Fibroblast of lung (primary cell): ENCODE measurements at regions not wholly inside any gene's neighbourhood (a gene's known extent, or its start where the extent isn't known, plus 50 kb on each side); places are given as distances from the start of the nearest gene placed in this dataset.

Source experiments
- DNase-seq, 2 donors: peaks; one replicate each; pipeline versions ENCODE4 v3.0.0 to v3.0.0-alpha.2; 2010; ENCODE audit warnings: low read depth in 2 of 2
- H2AFZ ChIP-seq: 2 replicates; pipeline ENCODE4 v1.5.1; 2012; ENCODE audit warnings: low read length, control low read depth, inconsistent platforms
- H3K27ac ChIP-seq: 2 replicates; pipeline ENCODE4 v1.5.1; 2011; ENCODE audit warnings: low read length, control low read depth; ENCODE audit not compliant: insufficient read depth
- H3K27me3 ChIP-seq: 2 replicates; pipeline ENCODE4 v1.5.1; 2011; ENCODE audit warnings: mild to moderate bottlenecking, low read length; ENCODE audit not compliant: control insufficient read depth, insufficient read depth
- H3K36me3 ChIP-seq: 2 replicates; pipeline ENCODE4 v1.5.1; 2011; ENCODE audit warnings: low read length; ENCODE audit not compliant: control insufficient read depth, insufficient read depth
- H3K4me1 ChIP-seq: 2 replicates; pipeline ENCODE4 v1.5.1; 2011; ENCODE audit warnings: low read length; ENCODE audit not compliant: control insufficient read depth, insufficient read depth; ENCODE audit errors: extremely low read depth
- H3K4me2 ChIP-seq: 2 replicates; pipeline ENCODE4 v1.5.1; 2011; ENCODE audit warnings: low read length, control low read depth; ENCODE audit not compliant: insufficient read depth; ENCODE audit errors: extremely low read depth
- H3K4me3 ChIP-seq, 4 experiments: fragments of 200-600 bp in 1 of 4; sonication (generic) in 1 of 4; replicated peaks in 1 of 4; 2 replicates each; pipeline ENCODE4 v1.5.1; 2011 to 2016; ENCODE audit warnings: low read length in 4 of 4, low read depth in 3 of 4, mild to moderate bottlenecking in 3 of 4, control low read depth in 2 of 4, inconsistent platforms in 1 of 4, mixed read lengths in 1 of 4; ENCODE audit not compliant: insufficient read depth in 1 of 4; ENCODE audit errors: control extremely low read depth in 1 of 4
- H3K79me2 ChIP-seq: 2 replicates; pipeline ENCODE4 v1.5.1; 2012; ENCODE audit warnings: mild to moderate bottlenecking, low read length, inconsistent platforms; ENCODE audit not compliant: control insufficient read depth, insufficient read depth
- H3K9ac ChIP-seq: 2 replicates; pipeline ENCODE4 v1.5.1; 2011; ENCODE audit warnings: mild to moderate bottlenecking, low read length, control low read depth; ENCODE audit not compliant: insufficient read depth
- H3K9me3 ChIP-seq: 2 replicates; pipeline ENCODE4 v1.5.1; 2012; ENCODE audit warnings: low read depth, low read length; ENCODE audit not compliant: control insufficient read depth, insufficient read depth
- H4K20me1 ChIP-seq: 2 replicates; pipeline ENCODE4 v1.5.1; 2011; ENCODE audit warnings: low read length; ENCODE audit not compliant: control insufficient read depth, insufficient read depth; ENCODE audit errors: extremely low read depth
- EZH2 ChIP-seq: IDR thresholded peaks from 2 replicates; pipeline ENCODE4 v1.5.1; 2012; ENCODE audit warnings: low read length, control low read depth, mild to moderate bottlenecking; ENCODE audit errors: missing control alignments
- TF ChIP-seq, protein P1 (sequence below), 2 donors: IDR thresholded peaks in 1 of 2; conservative IDR thresholded peaks in 1 of 2; 1 replicate in 1 of 2; 2 replicates in 1 of 2; pipeline ENCODE4 v1.5.1; 2011 to 2012; ENCODE audit warnings: low read length in 2 of 2, control low read depth in 1 of 2, inconsistent platforms in 1 of 2, low read depth in 1 of 2, mild to moderate bottlenecking in 1 of 2

DNA sequence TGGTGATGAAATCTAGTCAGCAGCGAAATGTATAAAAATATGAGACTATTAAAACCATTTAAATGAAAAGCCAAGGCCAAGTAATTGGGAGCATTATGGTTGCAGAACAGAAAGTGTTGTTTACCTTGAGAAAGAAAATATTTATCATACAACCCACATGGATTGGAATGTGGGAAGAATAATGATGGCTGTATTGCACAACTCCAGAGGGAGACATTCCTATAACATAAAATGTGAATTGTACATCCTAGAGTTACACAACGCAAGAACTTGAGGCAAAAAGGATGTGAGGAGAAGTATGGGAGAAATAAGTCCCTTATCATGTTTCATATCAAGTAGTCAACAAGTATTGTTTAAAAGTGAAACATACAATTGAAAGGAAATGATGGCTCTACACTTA is 1014.0 kb upstream of the SEMA6A start:
- no peaks in the 10 kb centered on the region for H3K79me2 ChIP-seq
- H3K9ac ChIP-seq, result no peak overlapping the region
- no peaks in the 10 kb centered on the region for H3K36me3 ChIP-seq
- H2AFZ ChIP-seq, result no peak overlapping the region
- H3K4me2 ChIP-seq, result no peak overlapping the region
- TF ChIP-seq EZH2, result no peak
- TF ChIP-seq, protein P1, sequence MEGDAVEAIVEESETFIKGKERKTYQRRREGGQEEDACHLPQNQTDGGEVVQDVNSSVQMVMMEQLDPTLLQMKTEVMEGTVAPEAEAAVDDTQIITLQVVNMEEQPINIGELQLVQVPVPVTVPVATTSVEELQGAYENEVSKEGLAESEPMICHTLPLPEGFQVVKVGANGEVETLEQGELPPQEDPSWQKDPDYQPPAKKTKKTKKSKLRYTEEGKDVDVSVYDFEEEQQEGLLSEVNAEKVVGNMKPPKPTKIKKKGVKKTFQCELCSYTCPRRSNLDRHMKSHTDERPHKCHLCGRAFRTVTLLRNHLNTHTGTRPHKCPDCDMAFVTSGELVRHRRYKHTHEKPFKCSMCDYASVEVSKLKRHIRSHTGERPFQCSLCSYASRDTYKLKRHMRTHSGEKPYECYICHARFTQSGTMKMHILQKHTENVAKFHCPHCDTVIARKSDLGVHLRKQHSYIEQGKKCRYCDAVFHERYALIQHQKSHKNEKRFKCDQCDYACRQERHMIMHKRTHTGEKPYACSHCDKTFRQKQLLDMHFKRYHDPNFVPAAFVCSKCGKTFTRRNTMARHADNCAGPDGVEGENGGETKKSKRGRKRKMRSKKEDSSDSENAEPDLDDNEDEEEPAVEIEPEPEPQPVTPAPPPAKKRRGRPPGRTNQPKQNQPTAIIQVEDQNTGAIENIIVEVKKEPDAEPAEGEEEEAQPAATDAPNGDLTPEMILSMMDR (conservative IDR thresholded peaks at IDR 0.05 in 1 of 2, IDR thresholded peaks at IDR 0.05 in 1 of 2; ENCODE audit: low read depth in 1 of 2, low read length in 2 of 2), result no peak
- peak in 1 of 2 donors; percentile 0 for DNase-seq
- H3K4me3 ChIP-seq, result no peak overlapping the region
- H3K9me3 ChIP-seq, result no peaks in the 10 kb centered on the region
- no peaks in the 10 kb centered on the region for H4K20me1 ChIP-seq
- H3K27ac ChIP-seq, result no peak overlapping the region
- H3K4me1 ChIP-seq, result no peaks in the 10 kb centered on the region
- no peaks in the 10 kb centered on the region for H3K27me3 ChIP-seq

GRCh38 chr5:117587111-117587510 is 1012.5 kb upstream of the SEMA6A start:
- no peaks in the 10 kb centered on the region for H3K79me2 ChIP-seq
- no peaks in the 10 kb centered on the region for H3K4me1 ChIP-seq
- no peak for TF ChIP-seq EZH2
- TF ChIP-seq, protein P1 (conservative IDR thresholded peaks at IDR 0.05 in 1 of 2, IDR thresholded peaks at IDR 0.05 in 1 of 2; ENCODE audit: low read depth in 1 of 2, low read length in 2 of 2), result no peak
- H3K36me3 ChIP-seq, result no peaks in the 10 kb centered on the region
- H3K9ac ChIP-seq, result no peak overlapping the region
- H3K4me2 ChIP-seq, result no peak overlapping the region
- H3K9me3 ChIP-seq, result no peaks in the 10 kb centered on the region
- no peak overlapping the region for H3K27ac ChIP-seq
- H3K4me3 ChIP-seq, result no peak overlapping the region
- DNase-seq, result no peak
- no peaks in the 10 kb centered on the region for H3K27me3 ChIP-seq
- no peaks in the 10 kb centered on the region for H4K20me1 ChIP-seq
- H2AFZ ChIP-seq, result no peak overlapping the region

GRCh38 chr5:117568622-117569021 is 994.0 kb upstream of the SEMA6A start:
- H4K20me1 ChIP-seq, result no peaks in the 10 kb centered on the region
- H3K9me3 ChIP-seq, result no peaks in the 10 kb centered on the region
- TF ChIP-seq EZH2, result no peak
- TF ChIP-seq, protein P1 (conservative IDR thresholded peaks at IDR 0.05 in 1 of 2, IDR thresholded peaks at IDR 0.05 in 1 of 2; ENCODE audit: low read depth in 1 of 2, low read length in 2 of 2), result no peak

More at GRCh38 chr5:117568622-117569021, 994.0 kb upstream of the SEMA6A start:
- H3K36me3 ChIP-seq, result no peaks in the 10 kb centered on the region
- H2AFZ ChIP-seq, result no peak overlapping the region
- H3K4me2 ChIP-seq, result no peak overlapping the region
- no peak overlapping the region for H3K4me3 ChIP-seq
- no peak overlapping the region for H3K27ac ChIP-seq
- H3K27me3 ChIP-seq, result no peaks in the 10 kb centered on the region
- DNase-seq, result peak in 1 of 2 donors; percentile 1
- no peaks in the 10 kb centered on the region for H3K4me1 ChIP-seq
- H3K9ac ChIP-seq, result no peak overlapping the region
- no peaks in the 10 kb centered on the region for H3K79me2 ChIP-seq
